ENCODE measurements at regions not wholly inside any gene's neighbourhood (a gene's known extent, or its start where the extent isn't known, plus 50 kb on each side); places are given as distances from the start of the nearest gene placed in this dataset.
"Not testable (repeated sequence)": the region's sequence is repeated elsewhere in the genome, so short reads cannot be mapped to it uniquely, and the experiment has no call there.

DNA sequence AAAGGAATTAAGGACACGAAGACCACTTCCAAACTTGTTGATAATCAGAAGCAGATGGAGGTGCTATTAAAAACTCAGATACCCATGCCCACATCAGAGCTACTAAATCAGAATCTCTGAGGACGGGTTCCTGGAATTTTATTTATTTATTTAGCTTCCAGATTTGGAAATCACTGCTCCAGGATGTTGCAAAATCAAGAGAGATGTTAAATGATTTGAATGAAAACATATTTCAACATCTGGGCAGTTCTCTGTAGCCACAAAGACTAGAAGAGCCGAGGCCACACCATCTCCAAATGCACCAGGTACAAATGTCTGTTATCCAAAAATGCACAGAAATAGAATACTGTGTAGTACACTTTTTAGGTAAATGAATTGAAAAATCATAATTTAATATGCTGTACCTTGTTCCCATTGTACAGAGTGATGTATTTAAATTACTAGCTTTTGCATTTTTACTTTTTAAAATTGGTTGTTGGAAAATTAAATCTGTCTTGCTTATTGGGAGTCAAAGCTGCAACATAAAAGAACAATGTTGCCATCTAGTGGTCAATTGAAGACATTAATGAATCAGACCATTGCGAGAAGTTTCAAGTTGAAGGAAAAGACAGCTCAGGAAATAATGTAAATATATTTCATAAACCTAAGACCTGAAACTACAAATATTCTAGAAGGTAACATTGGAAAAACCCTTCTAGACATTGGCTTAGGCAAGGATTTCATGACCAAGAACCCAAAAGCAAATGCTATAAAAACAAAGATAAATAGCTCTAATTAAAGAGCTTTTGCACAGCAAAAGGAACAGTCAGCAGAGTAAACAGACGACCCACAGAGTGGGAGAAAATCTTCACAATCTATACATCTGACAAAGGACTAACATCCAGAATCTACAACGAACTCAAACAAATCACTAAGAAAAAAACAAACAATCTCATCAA is 151.3 kb upstream of the TTC29 start:
- no peaks in the 10 kb centered on the region for H3K9me3 Mint-ChIP-seq
- DNase-seq (no peak), ATAC-seq (replicated peaks) (no peak)

GRCh38 chr4:147101678-147102077 is 156.0 kb upstream of the TTC29 start:
- no peak overlapping the region for H3K27ac Mint-ChIP-seq
- no peaks in the 10 kb centered on the region for H3K4me1 Mint-ChIP-seq (ENCODE audit: low read depth in 2 of 2)
- no peaks in the 10 kb centered on the region for H3K36me3 Mint-ChIP-seq (ENCODE audit: insufficient read depth)
- H3K27me3 Mint-ChIP-seq, result peaks cover 44 to 57% of the 10 kb centered on the region in 2 donors
- no peaks in the 10 kb centered on the region for H3K9me3 Mint-ChIP-seq
- ATAC-seq (replicated peaks) (no peak), DNase-seq (no peak)
- H3K4me3 Mint-ChIP-seq, result no peak overlapping the region

More for the DNA sequence above, 151.3 kb upstream of the TTC29 start:
- Mint-ChIP-seq H3K36me3 (ENCODE audit: insufficient read depth) (no peaks in the 10 kb centered on the region), H3K4me3 (no peak overlapping the region), H3K27me3 (peaks cover 29 to 32% of the 10 kb centered on the region in 2 donors), H3K4me1 (ENCODE audit: low read depth in 2 of 2) (no peaks in the 10 kb centered on the region), H3K27ac (no peak overlapping the region)

DNA sequence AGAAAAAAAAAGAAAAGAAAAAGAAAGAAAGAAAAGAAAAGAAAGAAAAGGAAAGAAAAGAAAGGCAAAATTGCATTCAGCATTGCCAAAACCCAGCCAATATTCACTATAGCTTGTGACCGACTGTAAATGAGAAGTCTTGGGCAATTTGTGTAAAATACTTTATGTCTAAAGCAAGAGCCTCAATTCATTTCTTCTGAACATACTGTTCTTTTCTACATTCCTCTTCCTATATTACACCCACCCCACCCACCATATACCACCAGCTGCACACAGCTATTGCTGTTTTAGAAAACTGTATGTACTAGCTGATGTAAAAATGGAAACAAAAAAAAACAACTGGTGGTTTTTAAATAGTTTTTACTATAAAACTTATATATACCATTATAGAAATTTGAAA is 156.9 kb upstream of the TTC29 start:
- ATAC-seq (replicated peaks) (no peak), DNase-seq (no peak)
- Mint-ChIP-seq H3K4me1 (ENCODE audit: low read depth in 2 of 2) (no peaks in the 10 kb centered on the region), H3K27me3 (peaks cover 37 to 58% of the 10 kb centered on the region in 2 donors), H3K9me3 (no peaks in the 10 kb centered on the region), H3K36me3 (ENCODE audit: insufficient read depth) (no peaks in the 10 kb centered on the region), H3K4me3 (no peak overlapping the region), H3K27ac (no peak overlapping the region)

DNA sequence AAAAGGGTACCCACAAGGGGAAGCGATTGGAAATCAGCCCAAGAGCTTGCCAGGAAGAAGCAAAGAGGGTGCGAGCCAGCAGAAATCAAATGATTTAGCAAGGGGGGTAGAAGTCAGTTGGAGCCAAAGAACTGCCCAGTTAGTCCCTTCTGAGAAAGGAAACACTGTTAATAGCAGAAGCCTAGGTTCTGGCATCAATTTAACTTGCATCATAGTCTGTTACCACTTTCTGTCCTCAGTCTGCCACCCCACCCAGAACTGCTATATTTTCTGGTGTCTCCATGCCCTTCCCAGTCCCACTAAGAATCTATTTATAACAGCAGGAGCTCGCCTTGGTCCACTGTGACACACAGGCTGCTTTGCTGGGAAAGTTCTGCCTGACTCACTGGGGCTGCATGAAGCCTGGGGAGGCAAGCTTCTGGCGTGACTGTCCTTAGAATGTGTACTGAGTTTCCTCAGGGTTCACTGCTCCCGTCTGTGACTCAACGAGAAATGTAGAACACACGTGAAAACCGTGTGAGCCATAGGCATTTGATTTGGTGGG is 157.8 kb upstream of the TTC29 start:
- Mint-ChIP-seq H3K36me3 (ENCODE audit: insufficient read depth) (no peaks in the 10 kb centered on the region), H3K4me1 (ENCODE audit: low read depth in 2 of 2) (no peaks in the 10 kb centered on the region), H3K9me3 (no peaks in the 10 kb centered on the region), H3K4me3 (no peak overlapping the region), H3K27me3 (peaks cover 35 to 59% of the 10 kb centered on the region in 2 donors), H3K27ac (no peak overlapping the region)
- DNase-seq (no peak), ATAC-seq (replicated peaks) (no peak)

DNA sequence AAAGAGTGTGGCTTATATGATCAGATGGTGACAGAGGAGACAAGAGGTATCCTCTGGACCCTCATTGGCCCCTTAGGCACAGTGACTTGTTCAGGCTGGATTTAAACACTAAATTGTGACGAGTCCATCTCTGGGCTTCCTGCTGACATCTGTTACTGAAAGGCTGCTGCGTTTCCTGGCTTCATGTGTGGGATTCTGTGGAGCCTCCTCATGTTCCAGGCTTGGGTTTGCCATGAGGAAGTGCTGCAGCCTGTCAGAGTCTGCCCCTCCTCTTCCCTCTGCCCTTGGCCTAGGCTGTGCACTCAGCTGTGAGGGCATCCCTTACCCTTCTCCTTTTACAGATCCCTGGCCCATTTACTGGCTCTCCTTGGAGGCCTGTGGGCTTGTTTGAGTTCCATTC is 159.1 kb upstream of the TTC29 start:
- no peak for ATAC-seq (replicated peaks)
- H3K27me3 Mint-ChIP-seq, result peaks cover 35 to 46% of the 10 kb centered on the region in 2 donors
- no peaks in the 10 kb centered on the region for H3K36me3 Mint-ChIP-seq (ENCODE audit: insufficient read depth)
- no peaks in the 10 kb centered on the region for H3K9me3 Mint-ChIP-seq
- no peaks in the 10 kb centered on the region for H3K4me1 Mint-ChIP-seq (ENCODE audit: low read depth in 2 of 2)
- DNase-seq, result no peak
- H3K27ac Mint-ChIP-seq, result no peak overlapping the region
- H3K4me3 Mint-ChIP-seq, result no peak overlapping the region

DNA sequence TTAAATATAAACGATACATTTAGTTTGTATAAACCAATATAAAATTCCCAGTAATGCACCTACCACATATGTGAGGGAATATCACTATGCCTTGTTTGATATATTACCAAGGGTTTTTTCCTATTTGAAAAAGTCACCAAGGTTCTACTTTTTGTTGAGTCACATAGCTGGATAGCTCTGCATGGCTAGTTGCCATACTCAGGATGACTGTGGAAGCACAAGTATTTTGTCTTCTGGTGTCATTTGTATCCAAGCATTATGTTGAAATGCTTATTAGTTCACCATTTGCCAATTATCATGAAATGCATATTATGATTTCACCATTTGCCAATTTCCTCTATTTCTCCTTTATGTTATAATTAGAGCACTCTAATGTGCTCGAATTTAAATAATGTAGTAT is 162.7 kb upstream of the TTC29 start:
- H3K27ac Mint-ChIP-seq, result no peak overlapping the region
- no peak overlapping the region for H3K4me3 Mint-ChIP-seq
- DNase-seq, result no peak
- peaks cover 19 to 33% of the 10 kb centered on the region in 2 donors for H3K27me3 Mint-ChIP-seq
- no peak for ATAC-seq (replicated peaks)
- H3K36me3 Mint-ChIP-seq (ENCODE audit: insufficient read depth), result no peaks in the 10 kb centered on the region
- no peaks in the 10 kb centered on the region for H3K4me1 Mint-ChIP-seq (ENCODE audit: low read depth in 2 of 2)
- no peaks in the 10 kb centered on the region for H3K9me3 Mint-ChIP-seq

DNA sequence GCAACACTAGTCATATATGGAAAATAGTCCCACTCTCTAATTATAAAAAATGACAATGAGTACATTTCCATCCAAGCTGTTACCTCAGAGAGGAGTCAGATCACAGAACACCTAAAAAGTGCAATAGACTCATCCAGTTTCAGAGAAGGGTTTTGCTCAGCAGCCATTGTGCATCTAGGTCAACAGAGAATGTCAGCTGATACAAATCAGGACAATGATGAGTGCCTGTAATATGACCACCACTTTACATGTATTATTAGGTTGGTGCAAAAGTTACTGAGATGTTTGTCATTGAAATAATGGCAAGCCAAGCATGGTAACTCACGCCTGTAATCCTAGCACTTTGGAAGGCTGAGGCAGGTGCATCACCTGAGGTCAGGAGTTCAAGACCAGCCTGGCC is 164.1 kb upstream of the TTC29 start:
- Mint-ChIP-seq H3K4me1 (ENCODE audit: low read depth in 2 of 2) (no peaks in the 10 kb centered on the region), H3K9me3 (peaks cover 0 to 3% of the 10 kb centered on the region in 2 donors), H3K36me3 (ENCODE audit: insufficient read depth) (no peaks in the 10 kb centered on the region), H3K27ac (no peak overlapping the region), H3K27me3 (peaks cover 19 to 31% of the 10 kb centered on the region in 2 donors), H3K4me3 (no peak overlapping the region)
- DNase-seq (no peak), ATAC-seq (replicated peaks) (no peak)

- ATAC-seq (replicated peaks) (no peak), DNase-seq (no peak)
- no peak overlapping the region for H3K27ac Mint-ChIP-seq
- H3K4me3 Mint-ChIP-seq, result no peak overlapping the region
- H3K36me3 Mint-ChIP-seq (ENCODE audit: insufficient read depth), result no peaks in the 10 kb centered on the region
- peaks cover 14 to 22% of the 10 kb centered on the region in 2 donors for H3K27me3 Mint-ChIP-seq
- no peaks in the 10 kb centered on the region for H3K4me1 Mint-ChIP-seq (ENCODE audit: low read depth in 2 of 2)
- peaks cover 0 to 3% of the 10 kb centered on the region in 2 donors for H3K9me3 Mint-ChIP-seq
Measured at GRCh38 chr4:147110473-147111367, 165.1 kb upstream of the TTC29 start.

DNA sequence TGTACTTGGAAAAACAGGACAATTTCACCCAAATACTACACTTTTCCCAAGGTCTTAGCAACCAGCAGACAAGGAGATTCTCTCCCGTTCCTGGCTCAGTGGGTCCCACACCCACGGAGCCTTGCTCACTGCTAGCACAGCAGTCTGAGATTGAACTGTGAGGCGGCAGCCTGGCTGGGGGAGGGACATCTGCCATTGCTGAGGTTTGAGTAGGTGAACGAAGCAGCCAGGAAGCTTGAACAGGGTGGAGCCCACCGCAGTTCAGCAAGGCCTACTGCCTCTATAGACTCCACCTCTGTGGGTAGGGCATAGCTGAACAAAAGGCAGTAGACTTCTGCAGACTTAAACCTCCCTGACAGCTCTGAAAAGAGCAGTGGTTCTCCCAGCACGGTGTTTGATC is 166.5 kb upstream of the TTC29 start:
- H3K4me3 Mint-ChIP-seq; H3K9me3 Mint-ChIP-seq; H3K27ac Mint-ChIP-seq; H3K4me1 Mint-ChIP-seq (ENCODE audit: low read depth in 2 of 2); H3K36me3 Mint-ChIP-seq (ENCODE audit: insufficient read depth); DNase-seq; ATAC-seq (replicated peaks): not testable (repeated sequence)
- H3K27me3 Mint-ChIP-seq, result peaks cover 8 to 14% of the 10 kb centered on the region in 2 donors

- H3K4me3 Mint-ChIP-seq, result no peak overlapping the region
- no peak overlapping the region for H3K27ac Mint-ChIP-seq
- no peaks in the 10 kb centered on the region for H3K4me1 Mint-ChIP-seq (ENCODE audit: low read depth in 2 of 2)
- H3K9me3 Mint-ChIP-seq, result peaks cover 0 to 3% of the 10 kb centered on the region in 2 donors
- no peaks in the 10 kb centered on the region for H3K36me3 Mint-ChIP-seq (ENCODE audit: insufficient read depth)
- H3K27me3 Mint-ChIP-seq, result peaks cover 0 to 6% of the 10 kb centered on the region in 2 donors
- ATAC-seq (replicated peaks), result no peak
- no peak for DNase-seq
Measured at GRCh38 chr4:147117431-147117830, 171.8 kb upstream of the TTC29 start.

GRCh38 chr4:147118528-147118927 is 172.9 kb upstream of the TTC29 start:
- Mint-ChIP-seq H3K36me3 (ENCODE audit: insufficient read depth) (no peaks in the 10 kb centered on the region), H3K4me1 (ENCODE audit: low read depth in 2 of 2) (no peaks in the 10 kb centered on the region)
- no peak for DNase-seq

DNA sequence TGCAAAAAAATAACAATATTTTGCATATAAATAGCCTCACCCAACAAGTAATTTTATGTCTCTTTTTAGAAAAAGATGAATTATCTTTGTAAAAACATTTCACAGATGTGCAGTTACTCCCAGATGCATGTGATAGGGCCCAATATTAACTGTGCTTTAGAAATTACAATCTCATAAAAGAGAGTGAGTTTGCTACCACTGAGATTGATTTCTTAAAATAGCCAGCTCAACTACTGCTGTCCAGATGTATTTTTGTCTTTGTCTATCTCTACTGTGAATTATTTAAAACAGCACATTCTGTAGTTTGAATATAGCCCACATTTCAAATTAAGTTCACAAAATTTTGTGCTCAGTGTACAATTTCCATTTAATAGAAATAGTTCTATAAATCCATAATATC is 177.0 kb upstream of the TTC29 start:
- no peaks in the 10 kb centered on the region for H3K36me3 Mint-ChIP-seq (ENCODE audit: insufficient read depth)
- ATAC-seq (replicated peaks), result no peak
- no peak overlapping the region for H3K4me3 Mint-ChIP-seq
- H3K9me3 Mint-ChIP-seq, result no peaks in the 10 kb centered on the region
- H3K27ac Mint-ChIP-seq, result no peak overlapping the region
- H3K27me3 Mint-ChIP-seq, result peaks cover 8 to 21% of the 10 kb centered on the region in 2 donors
- DNase-seq, result no peak
- no peaks in the 10 kb centered on the region for H3K4me1 Mint-ChIP-seq (ENCODE audit: low read depth in 2 of 2)

More at GRCh38 chr4:147118528-147118927, 172.9 kb upstream of the TTC29 start:
- Mint-ChIP-seq H3K9me3 (peaks cover 0 to 3% of the 10 kb centered on the region in 2 donors), H3K27ac (no peak overlapping the region), H3K4me3 (no peak overlapping the region), H3K27me3 (peaks cover 0 to 6% of the 10 kb centered on the region in 2 donors)
- ATAC-seq (replicated peaks), result no peak

DNA sequence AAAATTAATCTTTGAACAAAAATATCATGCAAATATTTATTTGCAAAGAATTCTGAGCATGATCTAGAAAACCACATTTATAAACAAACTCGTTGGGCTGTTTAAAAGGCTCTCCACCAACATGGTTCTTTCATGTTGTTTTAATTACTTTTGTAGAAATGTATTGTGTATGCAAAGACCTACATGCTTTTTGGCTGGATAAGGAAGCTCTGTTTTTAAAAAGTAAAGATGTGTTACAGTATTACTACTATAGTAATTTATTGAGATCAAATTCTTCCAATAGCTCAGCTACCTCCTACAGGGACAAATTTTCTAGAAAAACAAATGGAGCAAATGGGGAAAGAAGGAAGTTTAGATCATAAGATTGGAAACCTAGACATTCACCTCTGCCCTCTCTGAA is 177.5 kb upstream of the TTC29 start:
- no peak for ATAC-seq (replicated peaks)
- Mint-ChIP-seq H3K4me3 (no peak overlapping the region), H3K9me3 (no peaks in the 10 kb centered on the region), H3K27me3 (peaks cover 8 to 21% of the 10 kb centered on the region in 2 donors), H3K36me3 (ENCODE audit: insufficient read depth) (no peaks in the 10 kb centered on the region), H3K4me1 (ENCODE audit: low read depth in 2 of 2) (no peaks in the 10 kb centered on the region), H3K27ac (no peak overlapping the region)
- DNase-seq, result no peak
